HCT116 (cell line): ENCODE measurements at regions not wholly inside any gene's neighbourhood (a gene's known extent, or its start where the extent isn't known, plus 50 kb on each side); places are given as distances from the start of the nearest gene placed in this dataset.
A peak's percentile ranks its signal among the peaks of the same experiment; 100 is the strongest.

Source experiments
- ATAC-seq: fragments of 200-7000 bp; cut with Tn5 transposase; 2 replicates; pipeline ENCODE4 v1.9.1; 2020; ENCODE audit warnings: mild to moderate bottlenecking, moderate library complexity
- BruUV-seq: library from RNA; stranded (reverse); fragments of 400-500 nt; replicated peaks from 2 replicates; lab custom pipeline; 2021; lab: Mats Ljungman, UMichigan
- CTCF ChIA-PET: fragments of 300-600 bp; sonication (Branson Sonifier 250); formaldehyde crosslinking; loops from one replicate; lab custom pipeline; 2021; ENCODE audit warnings: antibody characterized with exemption; lab: Charles Lee
- POLR2A ChIA-PET: fragments of 300-600, 350-600 bp; sonication (Branson Sonifier 250); formaldehyde crosslinking; loops from one replicate; lab custom pipeline; 2021; ENCODE audit warnings: antibody characterized with exemption; lab: Charles Lee
- RAD21 ChIA-PET, 2 experiments: fragments of 300-600 bp; sonication (Branson Sonifier 250); formaldehyde crosslinking; loops; one replicate each; lab custom pipeline; 2023; ENCODE audit warnings: low total read pairs in 2 of 2; ENCODE audit not compliant: uncharacterized antibody in 2 of 2, unreplicated experiment in 2 of 2, low non-redundant PET in 1 of 2; lab: Charles Lee
- DNase-seq: peaks from one replicate; pipeline ENCODE4 v3.0.0-alpha.2; 2010; ENCODE audit warnings: low read depth, low spot score
- H2AFZ ChIP-seq: fragments of 200-600 bp; shearing (Covaris generic), sonication (generic); 2 replicates; pipeline ENCODE4 v1.6.1; 2017; ENCODE audit warnings: low read depth, mixed run types, mixed read lengths, antibody characterized with exemption, low read length; ENCODE audit not compliant: poor library complexity, severe bottlenecking
- H3K27ac ChIP-seq: 2 replicates; pipeline ENCODE4 v1.5.1; 2012; ENCODE audit warnings: low read depth, low read length
- H3K27me3 ChIP-seq: fragments of 200-600 bp; sonication (generic); 2 replicates; pipeline ENCODE4 v1.6.1; 2016; ENCODE audit warnings: mixed run types, low read length, mixed read lengths; ENCODE audit not compliant: insufficient read depth
- H3K36me3 ChIP-seq, 2 experiments: fragments of 200-500 bp in 1 of 2; fragments of 200-600 bp in 1 of 2; sonication (Bioruptor generic) in 1 of 2; sonication (generic) in 1 of 2; 2 replicates each; pipeline versions ENCODE4 v1.5.1 to v1.6.1; 2014 to 2016; ENCODE audit warnings: low read length in 2 of 2, inconsistent platforms in 1 of 2, mixed read lengths in 1 of 2, mixed run types in 1 of 2; ENCODE audit not compliant: insufficient read depth in 2 of 2, control insufficient read depth in 1 of 2
- H3K4me1 ChIP-seq, 2 experiments: fragments of 200-600 bp in 1 of 2; sonication (generic) in 1 of 2; 2 replicates each; pipeline versions ENCODE4 v1.5.1 to v1.6.1; 2012 to 2017; ENCODE audit warnings: low read length in 2 of 2, inconsistent platforms in 1 of 2, mild to moderate bottlenecking in 1 of 2, mixed read lengths in 1 of 2, mixed run types in 1 of 2, moderate library complexity in 1 of 2; ENCODE audit not compliant: insufficient read depth in 2 of 2, control insufficient read depth in 1 of 2
- H3K4me2 ChIP-seq: fragments of 200-600 bp; sonication (generic); 2 replicates; pipeline ENCODE4 v1.6.1; 2017; ENCODE audit warnings: mixed run types, low read length, mixed read lengths
- H3K4me3 ChIP-seq, 2 experiments: fragments of 200-600 bp in 1 of 2; sonication (generic) in 1 of 2; replicated peaks in 1 of 2; 2 replicates each; pipeline ENCODE4 v1.5.1; 2011 to 2016; ENCODE audit warnings: low read length in 2 of 2, control low read depth in 1 of 2, low read depth in 1 of 2, mild to moderate bottlenecking in 1 of 2, mixed read lengths in 1 of 2, mixed run types in 1 of 2
- H3K79me2 ChIP-seq: fragments of 200-600 bp; sonication (generic); 2 replicates; pipeline ENCODE4 v1.6.1; 2017; ENCODE audit warnings: mild to moderate bottlenecking, mixed run types, low read length, moderate library complexity, mixed read lengths; ENCODE audit not compliant: insufficient read depth
- H3K9ac ChIP-seq: fragments of 200-600 bp; sonication (generic); 2 replicates; pipeline ENCODE4 v1.6.1; 2016; ENCODE audit warnings: low read length, mixed read lengths
- H3K9me2 ChIP-seq: fragments of 200-600 bp; sonication (generic), shearing (Covaris generic); 2 replicates; pipeline ENCODE4 v1.6.1; 2017; ENCODE audit warnings: mixed run types, mild to moderate bottlenecking, moderate library complexity; ENCODE audit not compliant: insufficient read depth
- H3K9me3 ChIP-seq, 2 experiments: fragments of 200-500 bp in 1 of 2; fragments of 200-600 bp in 1 of 2; sonication (Bioruptor generic) in 1 of 2; sonication (generic) in 1 of 2; 2 replicates each; pipeline ENCODE4 v1.6.1; 2014 to 2017; ENCODE audit warnings: low read length in 2 of 2, mixed read lengths in 2 of 2, inconsistent platforms in 1 of 2, low read depth in 1 of 2, mild to moderate bottlenecking in 1 of 2, mixed run types in 1 of 2, moderate library complexity in 1 of 2; ENCODE audit not compliant: control insufficient read depth in 1 of 2, insufficient read depth in 1 of 2
- H4K20me1 ChIP-seq: fragments of 200-600 bp; sonication (generic), shearing (Covaris generic); 2 replicates; pipeline ENCODE4 v1.6.1; 2017; ENCODE audit warnings: mixed run types, mild to moderate bottlenecking, moderate library complexity; ENCODE audit not compliant: insufficient read depth
- CBX3 ChIP-seq: IDR thresholded peaks from 2 replicates; pipeline ENCODE4 v1.6.1; 2012; ENCODE audit warnings: low read depth
- EGR1 ChIP-seq: IDR thresholded peaks from 2 replicates; pipeline ENCODE4 v1.6.1; 2012; ENCODE audit warnings: low read depth
- ELF1 ChIP-seq: IDR thresholded peaks from 2 replicates; pipeline ENCODE4 v1.6.1; 2012; ENCODE audit warnings: low read depth, borderline replicate concordance
- EZH2 ChIP-seq: fragments of 200-600 bp; sonication (generic); IDR thresholded peaks from 2 replicates; pipeline ENCODE4 v1.6.1; 2017; ENCODE audit warnings: antibody characterized with exemption, mixed run types
- FOSL1 ChIP-seq: IDR thresholded peaks from 2 replicates; pipeline ENCODE4 v1.6.1; 2012; ENCODE audit warnings: low read depth
- JUND ChIP-seq: IDR thresholded peaks from 2 replicates; pipeline ENCODE4 v1.6.1; 2012
- RAD21 ChIP-seq: IDR thresholded peaks from 2 replicates; pipeline ENCODE4 v1.6.1; 2012; ENCODE audit warnings: low read depth, mild to moderate bottlenecking
- SIN3A ChIP-seq: IDR thresholded peaks from 2 replicates; pipeline ENCODE4 v1.6.1; 2012; ENCODE audit warnings: low read depth
- SP1 ChIP-seq: IDR thresholded peaks from 2 replicates; pipeline ENCODE4 v1.6.1; 2012; ENCODE audit warnings: low read depth
- SRF ChIP-seq: IDR thresholded peaks from 2 replicates; pipeline ENCODE4 v1.6.1; 2012; ENCODE audit warnings: low read depth
- TCF7L2 ChIP-seq: IDR thresholded peaks from 2 replicates; pipeline ENCODE4 v1.7.0; 2011; ENCODE audit warnings: borderline replicate concordance, inconsistent platforms; ENCODE audit not compliant: insufficient read depth, insufficient read length; ENCODE audit errors: extremely low read depth
- ZNF274 ChIP-seq: fragments of 200-500 bp; sonication (Bioruptor generic); IDR thresholded peaks from 2 replicates; pipeline ENCODE4 v1.6.1; 2014; ENCODE audit warnings: mild to moderate bottlenecking, low read depth, low read length, inconsistent platforms
- intact Hi-C: fragments of 100-400 bp; cut with micrococcal nuclease; formaldehyde crosslinking; loops from 2 replicates; pipeline ENCODE4 v1.10.0; 2022
- TF ChIP-seq, protein P1 (sequence below), 3 experiments: fragments of 200-600 bp in 1 of 3; sonication (generic) in 1 of 3; IDR thresholded peaks in 2 of 3; conservative IDR thresholded peaks in 1 of 3; 2 replicates each; pipeline ENCODE4 v1.5.1; 2012 to 2017; ENCODE audit warnings: low read depth in 2 of 3, low read length in 2 of 3, antibody characterized with exemption in 1 of 3, borderline replicate concordance in 1 of 3, control low read depth in 1 of 3, mild to moderate bottlenecking in 1 of 3, mixed read lengths in 1 of 3, mixed run types in 1 of 3, moderate library complexity in 1 of 3; ENCODE audit not compliant: insufficient read depth in 1 of 3

DNA sequence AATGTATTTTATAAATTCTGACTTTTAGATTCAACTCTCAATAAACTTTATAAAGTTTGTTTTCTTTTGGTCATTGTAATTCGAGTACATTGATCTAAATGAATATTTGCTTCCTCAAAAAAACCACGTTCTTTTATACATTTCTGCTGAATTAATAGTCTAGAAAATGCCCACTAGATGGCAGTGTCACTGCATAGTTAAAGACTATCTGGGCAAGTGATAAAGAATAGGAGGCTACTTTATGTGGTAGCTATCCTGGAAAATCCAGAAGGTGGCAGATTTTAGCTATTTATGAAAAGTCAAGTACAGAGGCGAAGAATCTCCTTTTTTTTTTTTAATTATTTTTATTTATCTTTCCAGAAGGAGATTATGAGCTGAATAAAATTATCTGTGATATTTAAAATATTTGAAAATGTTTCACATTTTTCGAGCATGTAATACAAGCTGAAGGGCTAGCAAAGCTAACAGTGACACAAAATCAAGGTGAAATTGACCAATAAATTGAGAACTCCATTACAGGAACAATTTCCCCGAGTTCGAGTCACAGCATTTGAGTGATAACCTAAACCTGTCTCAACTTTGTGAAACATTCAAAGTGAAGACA, 221.8 kb downstream of the OLFM4 start:
- no peaks in the 10 kb centered on the region for H3K9me3 ChIP-seq
- H3K36me3 ChIP-seq: no peaks in the 10 kb centered on the region
- peak; percentile 63 for ATAC-seq
- peak; percentile 56 for DNase-seq
- H3K9ac ChIP-seq: no peak overlapping the region
- intact Hi-C loops: no loop called here
- ChIA-PET CTCF (interaction anchor here (1.1 kb wide), 2 partner anchors 11 to 152 kb away, joined by 3 read pairs; no protein-coding TSS in a partner anchor), RAD21 (interaction anchor here in 1 of 2 experiments (0.7 kb wide), 1 partner anchor 532 kb away, joined by 4 read pairs; no protein-coding TSS in a partner anchor), POLR2A (no interaction called here)
- no peak overlapping the region for H3K4me3 ChIP-seq
- no peaks in the 10 kb centered on the region for H3K4me1 ChIP-seq
- no TSS peak for BruUV-seq
- TF ChIP-seq, protein P1, sequence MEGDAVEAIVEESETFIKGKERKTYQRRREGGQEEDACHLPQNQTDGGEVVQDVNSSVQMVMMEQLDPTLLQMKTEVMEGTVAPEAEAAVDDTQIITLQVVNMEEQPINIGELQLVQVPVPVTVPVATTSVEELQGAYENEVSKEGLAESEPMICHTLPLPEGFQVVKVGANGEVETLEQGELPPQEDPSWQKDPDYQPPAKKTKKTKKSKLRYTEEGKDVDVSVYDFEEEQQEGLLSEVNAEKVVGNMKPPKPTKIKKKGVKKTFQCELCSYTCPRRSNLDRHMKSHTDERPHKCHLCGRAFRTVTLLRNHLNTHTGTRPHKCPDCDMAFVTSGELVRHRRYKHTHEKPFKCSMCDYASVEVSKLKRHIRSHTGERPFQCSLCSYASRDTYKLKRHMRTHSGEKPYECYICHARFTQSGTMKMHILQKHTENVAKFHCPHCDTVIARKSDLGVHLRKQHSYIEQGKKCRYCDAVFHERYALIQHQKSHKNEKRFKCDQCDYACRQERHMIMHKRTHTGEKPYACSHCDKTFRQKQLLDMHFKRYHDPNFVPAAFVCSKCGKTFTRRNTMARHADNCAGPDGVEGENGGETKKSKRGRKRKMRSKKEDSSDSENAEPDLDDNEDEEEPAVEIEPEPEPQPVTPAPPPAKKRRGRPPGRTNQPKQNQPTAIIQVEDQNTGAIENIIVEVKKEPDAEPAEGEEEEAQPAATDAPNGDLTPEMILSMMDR (IDR thresholded peaks at IDR 0.05 in 2 of 3, conservative IDR thresholded peaks at IDR 0.05 in 1 of 3; ENCODE audit: borderline replicate concordance in 1 of 3, insufficient read depth in 1 of 3, low read depth in 2 of 3, low read length in 2 of 3): peak; percentile 52 to 81 (median 67); a peak in 5 of 6 replicates
- TF ChIP-seq RAD21 (peak; percentile 57), CBX3 (no peak), FOSL1 (no peak)
- no peak overlapping the region for H2AFZ ChIP-seq
- no peak overlapping the region for H3K27ac ChIP-seq
- no peak overlapping the region for H3K4me2 ChIP-seq
- H3K9me2 ChIP-seq: no peaks in the 10 kb centered on the region
- H4K20me1 ChIP-seq: no peaks in the 10 kb centered on the region
- H3K79me2 ChIP-seq: no peaks in the 10 kb centered on the region
- no peaks in the 10 kb centered on the region for H3K27me3 ChIP-seq

DNA sequence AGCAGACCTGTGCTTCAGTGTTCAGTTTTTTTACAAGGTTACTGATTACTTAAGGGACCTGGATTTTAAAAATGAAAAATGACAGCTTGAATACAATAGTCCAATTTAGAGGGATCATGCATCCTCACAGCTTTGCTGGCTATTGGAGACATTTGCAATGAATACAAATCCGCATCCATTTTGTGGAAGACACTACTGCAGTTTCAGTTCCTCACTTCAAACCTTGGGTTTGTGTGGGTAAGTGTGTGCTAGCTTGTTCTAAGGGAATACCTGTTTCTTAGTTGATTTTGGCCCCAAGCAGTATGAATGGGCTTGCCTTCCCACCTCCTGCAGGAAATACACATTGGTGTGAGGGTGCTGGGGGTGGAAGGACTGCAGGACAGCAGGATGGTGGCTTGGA, 222.4 kb downstream of the OLFM4 start:
- no peaks in the 10 kb centered on the region for H3K9me2 ChIP-seq
- H3K4me3 ChIP-seq: no peak overlapping the region
- no peak overlapping the region for H3K27ac ChIP-seq
- H3K9ac ChIP-seq: no peak overlapping the region
- H3K9me3 ChIP-seq: peaks cover 0 to 4% of the 10 kb centered on the region in 2 experiments; a peak in 2 of 4 replicates
- no TSS peak for BruUV-seq
- no peak overlapping the region for H3K4me2 ChIP-seq
- no peak overlapping the region for H2AFZ ChIP-seq
- H3K79me2 ChIP-seq: no peaks in the 10 kb centered on the region
- H3K36me3 ChIP-seq: no peaks in the 10 kb centered on the region
- no peaks in the 10 kb centered on the region for H4K20me1 ChIP-seq
- intact Hi-C loops: no loop called here
- DNase-seq (no peak), ATAC-seq (no peak)
- ChIA-PET POLR2A (no interaction called here), CTCF (interaction anchor here (1.1 kb wide), 2 partner anchors 11 to 152 kb away, joined by 3 read pairs; no protein-coding TSS in a partner anchor), RAD21 (no interaction called here)
- no peaks in the 10 kb centered on the region for H3K4me1 ChIP-seq
- no peaks in the 10 kb centered on the region for H3K27me3 ChIP-seq
- TF ChIP-seq JUND (no peak), RAD21 (no peak), EZH2 (no peak), ELF1 (no peak), SRF (no peak), EGR1 (no peak), ZNF274 (no peak), SIN3A (no peak), CBX3 (no peak), SP1 (no peak), TCF7L2 (no peak)
